ENCODE measurements at regions not wholly inside any gene's neighbourhood (a gene's known extent, or its start where the extent isn't known, plus 50 kb on each side); places are given as distances from the start of the nearest gene placed in this dataset.

DNA sequence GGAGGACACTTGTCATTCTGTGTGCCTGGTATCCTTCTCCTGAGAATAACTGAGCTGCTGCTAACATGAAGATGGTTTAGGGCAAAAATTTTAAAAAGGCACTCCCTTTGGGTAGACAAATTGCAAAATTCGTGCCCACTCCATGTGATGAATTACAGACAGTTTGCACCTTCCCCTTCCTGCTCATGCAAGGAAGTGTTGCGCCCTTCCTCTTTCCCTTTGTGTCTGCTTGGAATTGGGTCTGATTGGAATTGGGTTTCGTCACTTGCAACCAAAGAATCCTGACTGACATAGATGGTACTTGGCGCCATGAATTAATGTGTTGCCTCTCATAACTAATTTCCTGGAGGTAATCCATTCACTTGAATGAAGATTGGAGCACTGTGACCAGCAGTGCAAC is 62.3 kb upstream of the SHLD1 start:
- Histone ChIP-seq H2AFZ (ENCODE audit: low read length) (no peak overlapping the region), H3K4ac (replicated peaks; ENCODE audit: insufficient read length, low read depth, low read length) (no peak overlapping the region), H3K9me3 (ENCODE audit: insufficient read depth in 2 of 2, low read depth in 1 of 2, low read length in 1 of 2) (no peaks in the 10 kb centered on the region), H3K23ac (ENCODE audit: insufficient read length) (no peak overlapping the region), H3K14ac (ENCODE audit: insufficient read length) (no peak overlapping the region), H3K4me3 (ENCODE audit: extremely low read depth in 1 of 4, insufficient read depth in 2 of 4, low read depth in 3 of 4, low read length in 4 of 4) (no peak overlapping the region), H4K8ac (ENCODE audit: extremely low read depth, insufficient read depth, low read length) (no peak overlapping the region), H2BK12ac (ENCODE audit: low read depth, low read length) (no peak overlapping the region), H3K27me3 (replicated peaks in 1 of 4; ENCODE audit: control insufficient read depth in 3 of 4, extremely low read depth in 1 of 4, insufficient read depth in 3 of 4, low read length in 3 of 4) (no peaks in the 10 kb centered on the region; a peak in 1 of 7 replicates), H3K79me1 (ENCODE audit: low read depth, low read length) (no peaks in the 10 kb centered on the region), H2BK5ac (ENCODE audit: low read depth, low read length) (no peak overlapping the region), H2BK120ac (replicated peaks; ENCODE audit: low read depth, low read length) (no peak overlapping the region), H4K91ac (replicated peaks; ENCODE audit: insufficient read length, low read length) (no peak overlapping the region), H3K56ac (replicated peaks; ENCODE audit: insufficient read length, low read depth, low read length) (no peak overlapping the region), H3K9ac (replicated peaks in 1 of 4; ENCODE audit: extremely low read depth in 1 of 4, low read depth in 3 of 4, low read length in 3 of 4) (no peak overlapping the region), H3K36me3 (ENCODE audit: control insufficient read depth in 2 of 4, insufficient read depth in 4 of 4, low read length in 3 of 4) (no peaks in the 10 kb centered on the region), H3K23me2 (ENCODE audit: low read depth, low read length) (no peaks in the 10 kb centered on the region), H3K18ac (ENCODE audit: extremely low read depth, low read length) (no peak overlapping the region), H4K20me1 (replicated peaks in 1 of 2; ENCODE audit: control insufficient read depth in 1 of 2, insufficient read depth in 2 of 2, low read length in 2 of 2) (no peaks in the 10 kb centered on the region), H3K79me2 (ENCODE audit: control insufficient read depth in 1 of 2, insufficient read depth in 2 of 2, low read length in 2 of 2) (no peaks in the 10 kb centered on the region), H2BK15ac (ENCODE audit: low read length) (no peak overlapping the region), H4K5ac (ENCODE audit: insufficient read length, low read depth, low read length) (no peak overlapping the region), H2AK5ac (ENCODE audit: low read depth, low read length) (no peak overlapping the region), H3K27ac (ENCODE audit: low read depth, low read length) (no peak overlapping the region), H3K4me1 (replicated peaks in 1 of 4; ENCODE audit: control insufficient read depth in 3 of 4, insufficient read depth in 4 of 4, low read length in 3 of 4) (no peaks in the 10 kb centered on the region), H3K4me2 (ENCODE audit: insufficient read depth in 1 of 2, low read depth in 2 of 2, low read length in 2 of 2) (no peak overlapping the region), H2BK20ac (ENCODE audit: low read length) (no peak overlapping the region)
- no peak for FAIRE-seq
- 88% methylated on average over 4 of the region's 4 CpGs; no CpG with 5 or more reads in 1 of the 2 experiments for WGBS, 2 experiments (ENCODE audit: extremely low coverage in 1 of 2, insufficient coverage in 1 of 2, insufficient read length in 1 of 2, insufficient replicate concordance in 2 of 2, low coverage in 1 of 2, low lambda C conversion rate in 2 of 2, missing lambda C conversion rate in 1 of 2)
- POLR2A ChIA-PET (ENCODE audit: partially characterized antibody), result no interaction called here
- no peak for DNase-seq (ENCODE audit: low read depth in 1 of 2, low spot score in 2 of 2)
- CTCF ChIA-PET (ENCODE audit: partially characterized antibody), result no interaction called here
- TF ChIP-seq GABPA (IDR thresholded peaks at IDR 0.05; ENCODE audit: borderline replicate concordance, insufficient read depth, low read length) (no peak), BRCA1 (IDR thresholded peaks at IDR 0.05; ENCODE audit: low read depth, low read length) (no peak)

Measured in H1 (cell line).